ENCODE measurements at regions not wholly inside any gene's neighbourhood (a gene's known extent, or its start where the extent isn't known, plus 50 kb on each side); places are given as distances from the start of the nearest gene placed in this dataset.

GRCh38 chr6:4399656-4400055 is 264.3 kb upstream of the ECI2 start:
- ATAC-seq (peak; percentile 38; the same call in 1 of the 3 replicates), DNase-seq (ENCODE audit: extremely low read depth in 1 of 4, low spot score in 3 of 4) (no peak), FAIRE-seq (no peak)
- H3K79me2 ChIP-seq (ENCODE audit: control insufficient read depth, insufficient read depth, low read length), result no peaks in the 10 kb centered on the region
- no peaks in the 10 kb centered on the region for H3K36me3 ChIP-seq (ENCODE audit: control insufficient read depth, insufficient read depth, low read length)
- TF ChIP-seq TCF3 (CRISPR knock-in tag; IDR thresholded peaks at IDR 0.05) (peak; percentile 71), CEBPB (tag; IDR thresholded peaks at IDR 0.05) (0 out of 2 replicates have a peak, but pooled peaks have one; percentile 29), ARID1B (IDR thresholded peaks at IDR 0.05) (peak; percentile 61; the same call in 1 of the 2 replicates), ATF3 (IDR thresholded peaks at IDR 0.05) (peak; percentile 29; the same call in 1 of the 2 replicates), ATF3 (CRISPR knock-in tag; conservative IDR thresholded peaks at IDR 0.05) (no peak), EP300 (IDR thresholded peaks at IDR 0.05; ENCODE audit: low read length) (peak; percentile 16; the same call in 1 of the 2 replicates), RREB1 (CRISPR knock-in tag; IDR thresholded peaks at IDR 0.05) (no peak), MCM3 (IDR thresholded peaks at IDR 0.05) (no peak), RBM22 (IDR thresholded peaks at IDR 0.05; ENCODE audit: low read depth, low read length, poor library complexity, severe bottlenecking) (no peak), TAL1 (IDR thresholded peaks at IDR 0.05) (peak; percentile 44; the same call in 1 of the 2 replicates), KDM1A (IDR thresholded peaks at IDR 0.05) (no peak), CEBPG (CRISPR knock-in tag; IDR thresholded peaks at IDR 0.05) (peak; percentile 73), CEBPG (tag; conservative IDR thresholded peaks at IDR 0.05 in 1 of 2, IDR thresholded peaks at IDR 0.05 in 1 of 2) (0 out of 4 replicates have a peak, but pooled peaks of 1 of the 2 experiments have one; percentile 50)
- H3K4me2 ChIP-seq (ENCODE audit: insufficient read depth, low read length), result no peak overlapping the region
- H2AFZ ChIP-seq (ENCODE audit: low read depth, low read length), result no peak overlapping the region
- WGBS (ENCODE audit: insufficient coverage, low coverage, missing lambda C conversion rate), result 0% methylated on average over 2 of the region's 2 CpGs
- peaks cover 3 to 4% of the 10 kb centered on the region in 2 experiments; a peak in 3 of 5 replicates for H3K4me1 ChIP-seq (replicated peaks in 1 of 2; ENCODE audit: control insufficient read depth in 2 of 2, insufficient read depth in 2 of 2, low read length in 2 of 2)
- H3K27ac ChIP-seq (ENCODE audit: extremely low read depth, low read depth, low read length), result no peak overlapping the region
- H3K9ac ChIP-seq (ENCODE audit: insufficient read depth in 1 of 2, low read depth in 2 of 2, low read length in 2 of 2), result no peak overlapping the region
- CTCF ChIA-PET (ENCODE audit: low intra/inter-chr PET ratio), result no interaction called here
- no peaks in the 10 kb centered on the region for H4K20me1 ChIP-seq (replicated peaks; ENCODE audit: control insufficient read depth, insufficient read depth, low read length)
- POLR2A ChIA-PET, result interaction anchor here (0.6 to 1.0 kb wide), 3 partner anchors 11 to 138 kb away, joined by 3 to 5 read pairs (median 4); no protein-coding TSS in a partner anchor
- in situ Hi-C loops (cut with MboI) (no loop called here), intact Hi-C loops (cut with micrococcal nuclease) (no loop called here)
- no TSS peak for BruUV-seq (replicated peaks)
- peaks cover 14 to 45% of the 10 kb centered on the region in 2 experiments for H3K27me3 ChIP-seq (ENCODE audit: control insufficient read depth in 2 of 2, insufficient read depth in 2 of 2, low read length in 2 of 2)
- H3K9me1 ChIP-seq (ENCODE audit: control insufficient read depth, insufficient read depth, low read length), result no peaks in the 10 kb centered on the region
- H3K9me3 ChIP-seq (replicated peaks; ENCODE audit: control insufficient read depth, insufficient read depth, low read depth, low read length), result no peaks in the 10 kb centered on the region
- H3K4me3 ChIP-seq, result no peak overlapping the region

All from K562 (cell line).